AG09319 (cell line): ENCODE measurements at regions not wholly inside any gene's neighbourhood (a gene's known extent, or its start where the extent isn't known, plus 50 kb on each side); places are given as distances from the start of the nearest gene placed in this dataset.

Experiments
- DNase-seq: peaks from one replicate; pipeline ENCODE4 v3.0.0-alpha.2; 2010; ENCODE audit warnings: low read depth; ENCODE audit errors: extremely low read depth
- TF ChIP-seq, protein P1 (sequence below): IDR thresholded peaks from 2 replicates; pipeline ENCODE4 v1.5.1; 2011; ENCODE audit warnings: low read depth, mild to moderate bottlenecking, inconsistent platforms, low read length, moderate library complexity

DNA sequence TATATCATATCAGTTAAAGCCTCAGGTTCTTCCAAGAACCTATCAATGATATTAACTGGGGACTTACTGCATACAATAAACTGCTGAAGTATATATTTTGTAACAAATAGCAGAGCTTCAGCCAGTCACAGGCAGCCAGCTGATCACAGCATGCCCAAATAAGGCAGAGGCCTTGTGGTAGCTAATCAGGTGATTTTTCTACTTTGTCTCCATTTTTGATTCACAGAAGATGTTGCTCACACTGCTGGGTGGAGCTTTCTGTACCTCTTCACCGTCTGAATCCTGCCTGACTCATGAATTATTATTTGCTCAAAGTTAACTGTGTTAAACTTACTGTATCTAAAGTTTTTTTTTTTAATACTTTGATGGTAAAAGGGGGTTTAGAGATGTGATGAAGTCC is 357.4 kb downstream of the PSAT1 start:
- TF ChIP-seq, protein P1, sequence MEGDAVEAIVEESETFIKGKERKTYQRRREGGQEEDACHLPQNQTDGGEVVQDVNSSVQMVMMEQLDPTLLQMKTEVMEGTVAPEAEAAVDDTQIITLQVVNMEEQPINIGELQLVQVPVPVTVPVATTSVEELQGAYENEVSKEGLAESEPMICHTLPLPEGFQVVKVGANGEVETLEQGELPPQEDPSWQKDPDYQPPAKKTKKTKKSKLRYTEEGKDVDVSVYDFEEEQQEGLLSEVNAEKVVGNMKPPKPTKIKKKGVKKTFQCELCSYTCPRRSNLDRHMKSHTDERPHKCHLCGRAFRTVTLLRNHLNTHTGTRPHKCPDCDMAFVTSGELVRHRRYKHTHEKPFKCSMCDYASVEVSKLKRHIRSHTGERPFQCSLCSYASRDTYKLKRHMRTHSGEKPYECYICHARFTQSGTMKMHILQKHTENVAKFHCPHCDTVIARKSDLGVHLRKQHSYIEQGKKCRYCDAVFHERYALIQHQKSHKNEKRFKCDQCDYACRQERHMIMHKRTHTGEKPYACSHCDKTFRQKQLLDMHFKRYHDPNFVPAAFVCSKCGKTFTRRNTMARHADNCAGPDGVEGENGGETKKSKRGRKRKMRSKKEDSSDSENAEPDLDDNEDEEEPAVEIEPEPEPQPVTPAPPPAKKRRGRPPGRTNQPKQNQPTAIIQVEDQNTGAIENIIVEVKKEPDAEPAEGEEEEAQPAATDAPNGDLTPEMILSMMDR = no peak
- DNase-seq = no peak

DNA sequence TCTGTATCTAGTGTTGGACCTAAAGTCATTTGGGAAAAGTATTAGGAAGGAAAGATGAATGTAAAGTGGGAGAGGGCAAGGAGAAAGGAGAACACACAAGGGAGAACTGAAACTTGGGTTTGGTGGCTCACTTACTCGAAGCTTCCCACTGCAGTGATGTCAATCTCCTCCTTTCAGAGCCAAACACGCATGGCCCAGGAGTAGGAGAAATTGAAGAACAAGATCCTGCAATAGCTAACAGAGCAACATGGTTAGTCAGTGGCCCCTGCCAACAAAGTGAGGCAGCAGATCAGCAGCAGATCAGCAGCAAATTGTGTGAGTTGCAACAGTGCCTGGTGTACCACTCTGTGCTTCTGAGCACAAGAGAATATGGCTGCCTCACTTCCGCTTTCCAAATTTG is 366.4 kb downstream of the PSAT1 start:
- no peak for DNase-seq
- TF ChIP-seq, protein P1 = no peak

DNA sequence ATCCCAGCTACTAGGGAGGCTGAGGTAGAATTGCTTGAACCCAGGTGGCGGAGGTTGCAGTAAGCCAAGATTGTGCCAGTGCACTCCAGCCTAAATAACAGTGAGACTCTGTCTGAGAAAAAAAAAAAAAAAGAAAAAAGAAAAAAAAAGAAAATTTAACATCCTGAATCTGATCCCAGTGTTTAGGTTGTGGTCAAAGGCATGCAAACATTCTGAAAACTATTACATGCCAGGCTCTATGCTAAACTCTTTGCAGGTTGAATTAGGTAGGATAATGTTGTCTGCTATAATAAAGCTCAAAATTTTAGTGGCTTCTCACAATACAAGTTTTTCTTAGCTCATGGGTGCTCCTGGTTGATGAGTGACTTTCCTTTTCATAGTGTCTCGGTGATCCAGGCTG is 367.4 kb downstream of the PSAT1 start:
- DNase-seq = no peak
- TF ChIP-seq, protein P1 = no peak

DNA sequence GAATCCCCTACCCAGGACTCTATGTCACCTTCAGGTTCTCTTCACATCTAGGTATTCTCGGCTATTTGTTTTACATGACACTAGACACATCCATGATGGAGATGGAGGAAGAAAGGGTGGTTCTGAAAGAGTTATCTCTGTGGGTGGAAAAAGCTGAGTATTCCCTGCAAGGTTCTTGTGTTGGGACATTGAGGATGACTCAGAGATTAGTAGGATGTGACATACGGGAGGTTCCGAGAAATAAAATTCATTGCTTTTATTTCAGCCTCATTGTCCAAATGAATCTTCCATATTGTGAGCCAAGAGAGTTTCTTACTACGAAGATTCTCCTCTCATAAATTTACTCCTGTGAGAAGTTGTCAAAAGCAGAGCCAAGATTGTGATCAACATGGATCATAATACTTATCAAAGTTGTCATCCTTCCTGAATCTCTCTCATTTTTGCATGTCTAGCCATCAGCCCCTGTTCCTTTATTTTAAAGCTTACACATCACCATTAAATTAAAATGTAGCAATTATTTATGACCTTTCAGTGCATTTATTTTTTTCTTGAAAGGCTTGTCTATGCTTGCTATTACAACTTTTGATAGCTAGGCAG is 370.0 kb downstream of the PSAT1 start:
- TF ChIP-seq, protein P1 = no peak
- DNase-seq = no peak

DNA sequence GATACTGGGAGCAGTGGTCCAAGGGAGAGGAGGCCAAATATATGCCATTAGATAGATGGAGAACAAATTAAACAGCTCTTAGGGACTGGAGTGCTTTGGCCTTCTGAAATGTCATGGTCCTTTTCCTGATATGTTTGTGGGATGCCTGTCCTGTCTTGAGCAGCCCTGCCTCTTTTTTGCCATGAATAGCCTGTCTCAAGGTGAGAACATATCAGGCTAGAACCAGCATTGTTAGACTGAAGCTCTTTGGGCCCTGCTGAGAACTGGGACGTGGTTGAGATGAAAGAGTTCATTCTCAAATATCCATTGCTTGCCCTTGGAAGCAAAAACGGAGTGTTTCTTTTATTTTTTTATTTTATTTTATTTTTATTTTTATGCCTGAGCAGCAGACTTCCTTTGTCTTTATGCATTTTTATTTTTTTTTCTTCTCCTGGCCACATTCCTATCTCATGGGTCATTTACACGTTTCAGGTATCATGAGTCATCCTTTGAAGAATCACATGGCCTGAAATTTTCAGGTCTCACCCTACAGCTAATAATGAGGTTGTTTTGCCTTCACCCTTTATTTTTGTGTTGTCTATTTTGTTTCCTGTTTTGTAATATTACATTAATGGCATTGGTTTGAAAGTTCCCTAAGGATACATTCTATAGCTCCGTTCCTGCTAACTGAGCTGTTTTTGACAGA is 371.4 kb downstream of the PSAT1 start:
- DNase-seq = no peak
- TF ChIP-seq, protein P1 = no peak

DNA sequence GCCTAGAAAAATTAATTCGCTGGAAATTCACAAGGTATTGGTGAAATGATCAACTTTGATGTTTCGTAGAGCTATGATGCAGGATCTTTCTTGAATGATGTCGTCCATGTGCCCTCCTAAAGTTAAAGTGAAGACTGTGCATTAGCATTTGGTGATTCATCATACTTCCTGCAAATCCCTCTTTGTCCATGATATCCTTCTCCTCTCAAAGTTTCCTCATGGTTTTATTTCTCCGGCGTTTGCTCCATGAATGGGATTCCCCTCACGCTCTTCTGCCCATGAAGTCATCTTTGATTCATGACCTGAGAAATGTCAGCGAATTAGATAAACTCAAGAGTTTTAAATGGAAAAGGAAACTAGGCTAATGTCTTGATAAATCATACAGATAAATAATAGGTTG is 372.7 kb downstream of the PSAT1 start:
- no peak for DNase-seq
- TF ChIP-seq, protein P1 = no peak

DNA sequence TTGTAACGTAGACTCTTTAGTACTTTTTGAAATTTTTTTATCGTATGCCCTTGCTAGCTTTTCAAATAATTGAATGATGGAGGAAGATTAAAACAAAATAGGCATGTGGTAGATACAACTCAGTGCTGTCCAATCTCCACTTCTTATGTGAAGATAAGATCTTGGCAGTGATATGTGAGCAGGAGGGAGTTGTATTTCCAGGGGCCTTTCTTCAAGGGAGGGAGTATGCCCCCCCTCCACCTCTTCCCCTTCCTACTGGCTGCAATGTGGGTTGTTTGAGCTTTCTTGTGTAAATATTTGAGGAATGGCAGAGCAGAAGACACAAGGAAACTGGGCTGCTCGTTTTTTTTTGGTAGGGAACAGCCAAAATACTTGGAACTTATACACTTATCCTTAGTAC is 374.9 kb downstream of the PSAT1 start:
- TF ChIP-seq, protein P1 = no peak
- no peak for DNase-seq
